Mesothelial cell of epicardium (in vitro differentiated cells): ENCODE measurements at regions not wholly inside any gene's neighbourhood (a gene's known extent, or its start where the extent isn't known, plus 50 kb on each side); places are given as distances from the start of the nearest gene placed in this dataset.
"Not testable (repeated sequence)": the region's sequence is repeated elsewhere in the genome, so short reads cannot be mapped to it uniquely, and the experiment has no call there.

ENCODE experiments used
- DNase-seq, 2 experiments: peaks; one replicate each; pipeline ENCODE4 v3.0.0; 2021; ENCODE audit warnings: low spot score in 2 of 2; ENCODE audit not compliant: unreplicated experiment in 2 of 2
- H3K27ac Mint-ChIP-seq: 2 replicates; pipeline ENCODE4 v1.8.0; 2021; ENCODE audit warnings: mixed read lengths
- H3K27me3 Mint-ChIP-seq: 2 replicates; pipeline ENCODE4 v1.8.0; 2021; ENCODE audit warnings: low read depth, mixed read lengths
- H3K36me3 Mint-ChIP-seq: 2 replicates; pipeline ENCODE4 v1.8.0; 2021; ENCODE audit warnings: mixed read lengths
- H3K4me1 Mint-ChIP-seq: 2 replicates; pipeline ENCODE4 v1.8.0; 2021; ENCODE audit warnings: mixed read lengths
- H3K4me3 Mint-ChIP-seq: 2 replicates; pipeline ENCODE4 v1.8.0; 2021; ENCODE audit warnings: mild to moderate bottlenecking, moderate library complexity, mixed read lengths
- H3K9me3 Mint-ChIP-seq: 2 replicates; pipeline ENCODE4 v1.8.0; 2021; ENCODE audit warnings: mixed read lengths
- CTCF ChIP-seq: fragments of 200-600 bp; sonication (generic); IDR thresholded peaks from one replicate; pipeline ENCODE4 v1.5.0; 2021; ENCODE audit warnings: antibody characterized with exemption; ENCODE audit not compliant: unreplicated experiment

- Mint-ChIP-seq H3K4me1 (peaks cover 6% of the 10 kb centered on the region), H3K27ac (no peak overlapping the region), H3K9me3 (peaks cover 15% of the 10 kb centered on the region), H3K4me3 (no peak overlapping the region), H3K27me3 (no peaks in the 10 kb centered on the region), H3K36me3 (no peaks in the 10 kb centered on the region)
- no peak for TF ChIP-seq CTCF
- no peak for DNase-seq
Observed at GRCh38 chr2:236835307-236836024, 250.2 kb upstream of the COPS8 start.

- H3K4me3 Mint-ChIP-seq, H3K36me3 Mint-ChIP-seq, H3K27ac Mint-ChIP-seq, DNase-seq, H3K27me3 Mint-ChIP-seq, H3K4me1 Mint-ChIP-seq: not testable (repeated sequence)
- H3K9me3 Mint-ChIP-seq = peaks cover 15% of the 10 kb centered on the region
Observed at GRCh38 chr2:236836028-236836427, 249.7 kb upstream of the COPS8 start.

- TF ChIP-seq CTCF = no peak
- H3K27me3 Mint-ChIP-seq = no peaks in the 10 kb centered on the region
- H3K4me3 Mint-ChIP-seq = no peak overlapping the region
- peaks cover 29% of the 10 kb centered on the region for H3K4me1 Mint-ChIP-seq
- DNase-seq = no peak
- H3K27ac Mint-ChIP-seq = no peak overlapping the region
- no peaks in the 10 kb centered on the region for H3K36me3 Mint-ChIP-seq
- peaks cover 17% of the 10 kb centered on the region for H3K9me3 Mint-ChIP-seq
Observed at GRCh38 chr2:236840215-236840614, 245.5 kb upstream of the COPS8 start.

GRCh38 chr2:236840857-236841256 lies 244.8 kb upstream of the COPS8 start:
- Mint-ChIP-seq H3K4me1 (peaks cover 31% of the 10 kb centered on the region), H3K27me3 (no peaks in the 10 kb centered on the region), H3K4me3 (no peak overlapping the region), H3K27ac (no peak overlapping the region), H3K36me3 (no peaks in the 10 kb centered on the region), H3K9me3 (peaks cover 18% of the 10 kb centered on the region)
- no peak for DNase-seq
- TF ChIP-seq CTCF = no peak

GRCh38 chr2:236841389-236841788 lies 244.3 kb upstream of the COPS8 start:
- Mint-ChIP-seq H3K27ac (no peak overlapping the region), H3K36me3 (no peaks in the 10 kb centered on the region), H3K4me3 (no peak overlapping the region), H3K4me1 (peaks cover 31% of the 10 kb centered on the region), H3K9me3 (peaks cover 14% of the 10 kb centered on the region), H3K27me3 (no peaks in the 10 kb centered on the region)
- DNase-seq = no peak
- no peak for TF ChIP-seq CTCF

GRCh38 chr2:236843161-236843968 lies 242.3 kb upstream of the COPS8 start:
- peaks cover 9% of the 10 kb centered on the region for H3K9me3 Mint-ChIP-seq
- no peaks in the 10 kb centered on the region for H3K36me3 Mint-ChIP-seq
- TF ChIP-seq CTCF = no peak
- H3K27ac Mint-ChIP-seq = peak overlapping the region; percentile 81
- H3K4me1 Mint-ChIP-seq = peaks cover 46% of the 10 kb centered on the region
- no peak overlapping the region for H3K4me3 Mint-ChIP-seq
- H3K27me3 Mint-ChIP-seq = no peaks in the 10 kb centered on the region
- DNase-seq = no peak
